ENCODE measurements at regions not wholly inside any gene's neighbourhood (a gene's known extent, or its start where the extent isn't known, plus 50 kb on each side); places are given as distances from the start of the nearest gene placed in this dataset.

- no peak for DNase-seq (ENCODE audit: low read depth in 2 of 2)
These were observed 153.0 kb downstream of the KIF26A start for GRCh38 chr14:104291123-104292000.

GRCh38 chr14:104292084-104292970 lies 153.9 kb downstream of the KIF26A start:
- DNase-seq (ENCODE audit: low read depth in 2 of 2) = no peak

- DNase-seq (ENCODE audit: low read depth in 2 of 2) = no peak
These were observed 154.9 kb downstream of the KIF26A start for GRCh38 chr14:104293231-104293841.

- DNase-seq (ENCODE audit: low read depth in 2 of 2) = no peak
These were observed 155.7 kb downstream of the KIF26A start for GRCh38 chr14:104293851-104294627.

GRCh38 chr14:104294628-104294982 lies 156.2 kb downstream of the KIF26A start:
- DNase-seq (ENCODE audit: low read depth in 2 of 2) = no peak

- no peak for DNase-seq (ENCODE audit: low read depth in 2 of 2)
These were observed 156.7 kb downstream of the KIF26A start for GRCh38 chr14:104294983-104295680.

- DNase-seq (ENCODE audit: low read depth in 2 of 2) = no peak
These were observed 157.4 kb downstream of the KIF26A start for GRCh38 chr14:104295681-104296387.

GRCh38 chr14:104296388-104297312 lies 158.3 kb downstream of the KIF26A start:
- no peak for DNase-seq (ENCODE audit: low read depth in 2 of 2)

- DNase-seq (ENCODE audit: low read depth in 2 of 2) = no peak
These were observed 158.9 kb downstream of the KIF26A start for GRCh38 chr14:104297313-104297704.

GRCh38 chr14:104297721-104298401 lies 159.5 kb downstream of the KIF26A start:
- no peak for DNase-seq (ENCODE audit: low read depth in 2 of 2)

- DNase-seq (ENCODE audit: low read depth in 2 of 2) = no peak
These were observed 160.1 kb downstream of the KIF26A start for GRCh38 chr14:104298458-104298857.

- DNase-seq (ENCODE audit: low read depth in 2 of 2) = no peak
These were observed 161.8 kb downstream of the KIF26A start for GRCh38 chr14:104299993-104300761.

GRCh38 chr14:104301731-104302460 lies 163.5 kb downstream of the KIF26A start:
- DNase-seq (ENCODE audit: low read depth in 2 of 2) = no peak

GRCh38 chr14:104302794-104303405 lies 164.5 kb downstream of the KIF26A start:
- DNase-seq (ENCODE audit: low read depth in 2 of 2) = no peak

GRCh38 chr14:104303705-104304425 lies 165.5 kb downstream of the KIF26A start:
- DNase-seq (ENCODE audit: low read depth in 2 of 2) = no peak

All from dermis microvascular lymphatic vessel endothelial cell (primary cell).